B cell (primary cell): ENCODE measurements at regions not wholly inside any gene's neighbourhood (a gene's known extent, or its start where the extent isn't known, plus 50 kb on each side); places are given as distances from the start of the nearest gene placed in this dataset.

Experiments
- EZH2 ChIP-seq: IDR thresholded peaks from 2 replicates; pipeline ENCODE4 v1.6.1; 2012; ENCODE audit warnings: borderline replicate concordance, low read depth, mild to moderate bottlenecking, moderate library complexity, low read length; ENCODE audit not compliant: insufficient read depth, poor library complexity, severe bottlenecking
- TF ChIP-seq, protein P1 (sequence below): fragments of 200-600 bp; IDR thresholded peaks from one replicate; pipeline ENCODE4 v1.8.0; 2022; ENCODE audit warnings: antibody characterized with exemption, mild to moderate bottlenecking

DNA sequence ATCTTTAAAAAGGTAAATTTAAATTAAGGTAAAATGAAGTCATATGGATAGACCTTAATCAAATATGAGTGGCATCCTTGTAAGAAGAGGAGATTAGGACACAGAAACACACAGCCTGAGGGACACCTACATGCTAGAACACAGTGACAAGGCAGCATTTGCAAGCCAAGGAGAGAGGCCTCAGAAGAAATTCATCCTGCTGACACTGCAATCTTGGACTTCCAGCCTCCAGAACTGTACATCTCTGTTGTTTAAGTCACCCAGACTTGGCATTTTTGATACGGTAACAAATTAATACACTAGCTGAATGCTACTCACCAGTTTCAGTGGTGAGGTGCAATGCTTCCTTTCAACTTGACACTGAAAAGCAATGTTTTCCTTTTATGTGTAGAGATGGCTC is 305.0 kb downstream of the TDRD15 start:
- TF ChIP-seq, protein P1, sequence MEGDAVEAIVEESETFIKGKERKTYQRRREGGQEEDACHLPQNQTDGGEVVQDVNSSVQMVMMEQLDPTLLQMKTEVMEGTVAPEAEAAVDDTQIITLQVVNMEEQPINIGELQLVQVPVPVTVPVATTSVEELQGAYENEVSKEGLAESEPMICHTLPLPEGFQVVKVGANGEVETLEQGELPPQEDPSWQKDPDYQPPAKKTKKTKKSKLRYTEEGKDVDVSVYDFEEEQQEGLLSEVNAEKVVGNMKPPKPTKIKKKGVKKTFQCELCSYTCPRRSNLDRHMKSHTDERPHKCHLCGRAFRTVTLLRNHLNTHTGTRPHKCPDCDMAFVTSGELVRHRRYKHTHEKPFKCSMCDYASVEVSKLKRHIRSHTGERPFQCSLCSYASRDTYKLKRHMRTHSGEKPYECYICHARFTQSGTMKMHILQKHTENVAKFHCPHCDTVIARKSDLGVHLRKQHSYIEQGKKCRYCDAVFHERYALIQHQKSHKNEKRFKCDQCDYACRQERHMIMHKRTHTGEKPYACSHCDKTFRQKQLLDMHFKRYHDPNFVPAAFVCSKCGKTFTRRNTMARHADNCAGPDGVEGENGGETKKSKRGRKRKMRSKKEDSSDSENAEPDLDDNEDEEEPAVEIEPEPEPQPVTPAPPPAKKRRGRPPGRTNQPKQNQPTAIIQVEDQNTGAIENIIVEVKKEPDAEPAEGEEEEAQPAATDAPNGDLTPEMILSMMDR = no peak
- no peak for TF ChIP-seq EZH2
